ENCODE measurements at regions not wholly inside any gene's neighbourhood (a gene's known extent, or its start where the extent isn't known, plus 50 kb on each side); places are given as distances from the start of the nearest gene placed in this dataset.
"Not testable (repeated sequence)": the region's sequence is repeated elsewhere in the genome, so short reads cannot be mapped to it uniquely, and the experiment has no call there.

DNA sequence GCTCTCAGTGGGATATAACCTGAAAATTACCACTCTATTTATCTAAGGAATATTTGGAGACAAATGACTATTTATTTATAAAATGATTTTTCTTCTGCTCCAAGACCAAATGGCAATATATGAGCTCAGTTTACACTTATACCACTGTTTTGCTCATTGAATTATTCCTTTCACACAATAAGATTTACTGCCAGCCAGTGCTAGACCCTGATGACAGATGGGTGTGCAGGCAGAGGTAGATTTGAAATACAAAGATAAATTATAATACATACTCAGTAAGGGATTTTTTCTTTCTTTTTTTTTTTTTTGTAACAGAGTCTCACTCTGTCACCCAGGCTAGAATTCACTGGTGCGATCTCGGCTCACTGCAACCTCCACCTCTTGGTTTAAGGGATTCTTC is 980.3 kb downstream of the EPHA3 start:
- no peak for DNase-seq

DNA sequence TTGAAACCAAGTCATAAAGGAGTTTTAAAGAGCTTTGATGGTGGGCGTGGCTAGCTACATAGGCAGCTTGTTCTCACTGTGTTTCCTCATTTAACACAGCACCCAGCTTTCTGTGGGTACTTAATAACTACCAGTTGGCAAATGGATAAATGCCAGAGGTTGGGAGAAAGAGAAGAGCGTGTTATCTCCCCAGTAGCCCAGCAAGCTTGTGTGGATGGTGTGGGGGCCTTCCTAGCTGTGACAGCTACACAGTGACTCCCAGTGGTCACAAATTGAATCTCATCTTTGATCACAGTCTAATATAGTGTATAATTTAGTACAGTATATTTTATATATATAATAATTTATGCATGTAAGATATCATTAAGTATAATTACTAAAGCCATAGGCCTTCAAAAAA is 984.1 kb downstream of the EPHA3 start:
- DNase-seq, result no peak

GRCh38 chr3:90092994-90093393 is 985.6 kb downstream of the EPHA3 start:
- no peak for DNase-seq

GRCh38 chr3:90095811-90096210 is 988.4 kb downstream of the EPHA3 start:
- no peak for DNase-seq

DNA sequence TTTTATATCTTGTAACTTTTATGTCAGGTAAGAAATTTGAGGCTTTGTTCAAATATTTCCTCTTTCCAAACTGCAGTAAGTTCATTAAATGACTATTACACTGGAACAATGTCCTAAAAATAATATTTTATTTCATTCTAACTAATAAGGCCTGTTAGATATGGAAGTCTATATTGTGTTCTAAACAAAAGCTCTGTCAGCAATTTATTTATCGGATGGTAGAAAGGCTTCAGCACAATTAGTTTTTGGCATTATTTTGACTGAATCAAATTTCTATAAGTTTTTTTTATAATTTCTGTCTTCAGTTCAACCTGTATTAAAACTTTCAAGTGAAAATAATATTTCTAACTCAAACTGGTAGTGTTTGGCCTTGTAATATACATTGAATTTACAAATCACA is 992.1 kb downstream of the EPHA3 start:
- no peak for DNase-seq

DNA sequence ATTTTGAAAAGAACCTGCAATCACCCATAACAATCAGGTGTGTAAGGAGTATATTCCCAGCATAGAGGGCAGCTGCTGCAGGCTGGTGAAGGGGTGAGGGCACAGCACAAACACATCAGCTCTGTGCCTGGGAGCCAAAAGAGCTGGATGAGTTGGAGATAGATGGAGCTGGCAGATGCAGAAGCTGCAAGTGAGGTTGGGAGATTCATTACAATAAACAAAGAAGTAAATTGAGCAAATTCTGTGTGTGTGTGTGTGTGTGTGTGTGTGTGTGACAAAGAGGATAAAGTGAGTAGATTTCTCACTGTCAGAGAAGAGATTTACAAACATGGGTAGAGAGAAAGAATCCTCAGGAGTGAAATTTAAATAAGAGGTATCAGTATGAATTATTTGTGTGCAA is 994.7 kb downstream of the EPHA3 start:
- DNase-seq, result no peak

GRCh38 chr3:90121326-90121725 is 1013.9 kb downstream of the EPHA3 start:
- no peak for DNase-seq

DNA sequence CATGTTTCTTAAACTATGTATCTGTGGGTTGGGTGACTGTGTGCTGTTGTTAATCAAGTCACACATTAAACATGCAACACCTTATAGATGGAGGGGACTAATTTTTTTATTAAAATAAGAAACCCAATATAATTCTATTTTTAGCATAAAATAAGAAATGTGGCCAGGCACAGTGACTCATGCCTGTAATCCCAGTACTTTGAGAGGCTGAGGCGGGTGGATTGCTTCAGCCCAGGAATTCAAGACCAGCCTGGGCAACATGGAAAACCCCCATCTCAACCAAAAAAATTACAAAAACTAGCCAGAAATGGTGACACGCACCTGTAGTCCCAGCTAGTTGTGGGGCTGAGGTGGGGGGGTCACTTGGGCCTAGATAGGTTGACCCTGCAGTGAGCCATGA is 1021.0 kb downstream of the EPHA3 start:
- no peak for DNase-seq

DNA sequence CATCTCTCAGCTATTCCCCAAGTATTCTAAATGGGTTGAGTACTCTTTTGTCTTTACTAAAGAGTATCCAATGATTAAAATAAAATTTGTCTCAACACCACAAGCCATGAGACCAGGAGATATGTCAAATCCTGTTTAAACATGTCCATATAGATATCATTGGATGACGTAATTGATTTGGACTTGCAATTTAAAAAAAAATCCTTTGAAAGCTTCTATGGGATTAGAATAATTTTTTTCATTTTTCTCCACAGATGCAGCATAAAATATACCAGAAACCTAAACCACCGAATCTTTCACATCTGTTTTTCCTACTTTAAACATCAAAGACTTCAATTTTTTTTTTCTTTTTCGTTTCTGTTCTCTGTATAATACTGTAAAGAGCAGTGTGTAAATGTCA is 1022.3 kb downstream of the EPHA3 start:
- DNase-seq, result no peak

GRCh38 chr3:90132197-90132596 is 1024.8 kb downstream of the EPHA3 start:
- no peak for DNase-seq

- no peak for DNase-seq
These were observed 1026.7 kb downstream of the EPHA3 start for GRCh38 chr3:90134090-90134489.

- DNase-seq, result no peak
These were observed 1029.2 kb downstream of the EPHA3 start for GRCh38 chr3:90136456-90137191.

- DNase-seq, result no peak
These were observed 1037.9 kb downstream of the EPHA3 start for GRCh38 chr3:90145094-90145860.

- DNase-seq, result no peak
These were observed 1072.7 kb downstream of the EPHA3 start for GRCh38 chr3:90180096-90180495.

- no peak for DNase-seq
These were observed 1073.1 kb downstream of the EPHA3 start for GRCh38 chr3:90180543-90180942.

GRCh38 chr3:90182291-90182976 is 1075.0 kb downstream of the EPHA3 start:
- DNase-seq, result peak; percentile 0

GRCh38 chr3:90184861-90185260 is 1077.4 kb downstream of the EPHA3 start:
- no peak for DNase-seq

GRCh38 chr3:90197383-90197782 is 1090.0 kb downstream of the EPHA3 start:
- not testable (repeated sequence) for DNase-seq

DNA sequence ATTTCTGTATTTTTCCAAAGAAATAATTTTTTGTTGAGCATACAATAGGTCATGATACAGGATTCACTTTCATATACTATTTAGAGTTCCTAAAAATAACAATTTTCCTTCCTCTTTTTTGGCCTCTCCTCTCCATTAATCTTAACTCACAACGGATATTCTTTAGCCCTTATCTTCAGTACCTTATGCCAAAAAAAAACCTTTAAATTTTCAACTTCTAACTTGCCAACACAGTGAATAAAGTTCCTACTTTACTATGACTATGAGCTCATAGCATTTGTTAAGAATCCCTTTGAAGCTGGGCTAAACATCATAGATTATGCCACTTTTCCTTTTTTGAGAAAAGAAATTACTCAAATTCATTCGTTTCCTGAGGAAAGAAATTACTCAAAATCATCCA is 1095.5 kb downstream of the EPHA3 start:
- not testable (repeated sequence) for DNase-seq

- DNase-seq, result not testable (repeated sequence)
These were observed 1099.1 kb downstream of the EPHA3 start for GRCh38 chr3:90206482-90206881.

GRCh38 chr3:90207353-90208097 is 1100.1 kb downstream of the EPHA3 start:
- DNase-seq, result not testable (repeated sequence)

- DNase-seq, result no peak
These were observed 1114.5 kb downstream of the EPHA3 start for GRCh38 chr3:90221900-90222299.

DNA sequence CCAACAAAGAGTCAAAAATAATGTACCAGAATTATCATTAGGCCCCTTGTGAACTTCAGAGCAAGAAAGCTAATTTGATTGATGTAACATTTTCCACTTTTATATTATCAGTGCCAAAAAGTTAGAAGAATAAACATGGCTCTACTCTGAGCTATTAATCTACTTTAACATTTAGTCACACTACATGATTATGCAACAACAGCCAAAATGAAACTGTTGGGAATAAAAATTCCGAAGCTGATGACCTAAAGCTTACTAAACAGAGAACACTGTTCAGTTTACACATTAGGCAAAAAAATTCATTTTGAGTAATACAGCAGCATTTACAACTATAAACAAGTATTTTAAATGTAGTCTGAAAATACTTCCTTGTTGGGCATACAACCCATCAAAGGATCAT is 1134.1 kb downstream of the EPHA3 start:
- DNase-seq, result no peak
